Esophagus muscularis mucosa (tissue), 4 donors: ENCODE measurements at regions not wholly inside any gene's neighbourhood (a gene's known extent, or its start where the extent isn't known, plus 50 kb on each side); places are given as distances from the start of the nearest gene placed in this dataset.

ENCODE experiments used
- DNase-seq: peaks from one replicate; pipeline ENCODE4 v3.0.0-alpha.2; 2017; ENCODE audit errors: extremely low spot score
- H3K27ac ChIP-seq, 4 donors: fragments of 200-600 bp; sonication (generic); replicated peaks in 1 of 4; 1 replicate in 3 of 4; 2 replicates in 1 of 4; pipeline ENCODE4 v1.5.1; 2016 to 2019; ENCODE audit warnings: mild to moderate bottlenecking in 1 of 4
- H3K27me3 ChIP-seq, 4 donors: fragments of 200-600 bp; sonication (generic); one replicate each; pipeline versions ENCODE4 v1.5.1 to v1.6.0; 2016 to 2019
- H3K36me3 ChIP-seq, 4 donors: fragments of 200-600 bp; sonication (generic); one replicate each; pipeline ENCODE4 v1.5.1; 2016 to 2019
- H3K4me1 ChIP-seq, 4 donors: fragments of 200-600 bp; sonication (generic); one replicate each; pipeline ENCODE4 v1.5.1; 2016 to 2019
- H3K4me3 ChIP-seq, 4 donors: fragments of 200-600 bp; sonication (generic); 1 replicate in 2 of 4; 2 replicates in 2 of 4; pipeline ENCODE4 v1.5.1; 2016 to 2019; ENCODE audit warnings: mild to moderate bottlenecking in 4 of 4, moderate library complexity in 1 of 4
- H3K9me3 ChIP-seq, 4 donors: fragments of 200-600 bp; sonication (generic); 1 replicate in 3 of 4; 2 replicates in 1 of 4; pipeline ENCODE4 v1.5.1; 2016 to 2019
- CTCF ChIP-seq, 3 experiments: fragments of 200-600 bp in 2 of 3; fragments of 450-650 bp in 1 of 3; sonication (generic) in 2 of 3; IDR thresholded peaks; one replicate each; pipeline ENCODE4 v1.5.1; 2017 to 2019; ENCODE audit warnings: antibody characterized with exemption in 3 of 3, mild to moderate bottlenecking in 2 of 3, moderate library complexity in 1 of 3
- EP300 ChIP-seq: sonication (generic); formaldehyde crosslinking; IDR thresholded peaks from one replicate; pipeline ENCODE4 v1.6.1; 2017; ENCODE audit warnings: antibody characterized with exemption
- POLR2A ChIP-seq: fragments of 450-650 bp; IDR thresholded peaks from one replicate; pipeline ENCODE4 v1.6.1; 2017; ENCODE audit warnings: antibody characterized with exemption, moderate library complexity, mild to moderate bottlenecking, low read depth
- POLR2AphosphoS5 ChIP-seq, 2 donors: sonication (generic); formaldehyde crosslinking; IDR thresholded peaks; one replicate each; pipeline ENCODE4 v1.6.1; 2017; ENCODE audit warnings: antibody characterized with exemption in 2 of 2
- WGBS: methylation state at CpG from one replicate; pipeline ENCODE4 v1.1.5; 2018; 5-methylcytosine and 5-hydroxymethylcytosine counted together
- intact Hi-C: fragments of 100-400 bp; cut with DNase I; formaldehyde crosslinking; loops from one replicate; pipeline ENCODE4 v1.15.1; 2023

- TF ChIP-seq EP300 (no peak), POLR2AphosphoS5 (IDR thresholded peaks at IDR 0.05) (no peak), POLR2A (no peak), CTCF (IDR thresholded peaks at IDR 0.05) (no peak)
- Histone ChIP-seq H3K36me3 (no peaks in the 10 kb centered on the region), H3K4me3 (no peak overlapping the region), H3K4me1 (peaks cover 26 to 36% (median 31%) of the 10 kb centered on the region in 4 donors), H3K27me3 (no peaks in the 10 kb centered on the region), H3K9me3 (peaks cover 0 to 19% (median 5%) of the 10 kb centered on the region in 4 donors), H3K27ac (peak overlapping the region in 2 of 4 donors; percentile 17 to 26)
- WGBS, result 79% methylated on average over 8 of the region's 8 CpGs
- DNase-seq, result no peak
- intact Hi-C loops, result no loop called here
Measured at GRCh38 chr20:1820138-1821079, 74.8 kb upstream of the SIRPA start.

- peak overlapping the region in 3 of 4 donors; percentile 15 to 27 (median 26) for H3K27ac ChIP-seq
- TF ChIP-seq CTCF (IDR thresholded peaks at IDR 0.05) (no peak), POLR2AphosphoS5 (IDR thresholded peaks at IDR 0.05) (no peak), POLR2A (no peak), EP300 (no peak)
- peaks cover 0 to 19% (median 5%) of the 10 kb centered on the region in 4 donors for H3K9me3 ChIP-seq
- H3K4me3 ChIP-seq, result no peak overlapping the region
- H3K4me1 ChIP-seq, result peaks cover 31 to 41% (median 35%) of the 10 kb centered on the region in 4 donors
- no peaks in the 10 kb centered on the region for H3K36me3 ChIP-seq
- intact Hi-C loops, result no loop called here
- H3K27me3 ChIP-seq, result no peaks in the 10 kb centered on the region
- no peak for DNase-seq
- 83% methylated on average over 14 of the region's 14 CpGs for WGBS
Measured at GRCh38 chr20:1819311-1820137, 75.7 kb upstream of the SIRPA start.

GRCh38 chr20:1818895-1819294 is 76.3 kb upstream of the SIRPA start:
- peaks cover 0 to 17% (median 5%) of the 10 kb centered on the region in 4 donors for H3K9me3 ChIP-seq
- 79% methylated on average over 6 of the region's 6 CpGs for WGBS
- intact Hi-C loops, result no loop called here
- no peak overlapping the region for H3K4me3 ChIP-seq
- no peaks in the 10 kb centered on the region for H3K36me3 ChIP-seq
- H3K27me3 ChIP-seq, result no peaks in the 10 kb centered on the region
- peak overlapping the region in 3 of 4 donors; percentile 15 to 39 (median 18) for H3K27ac ChIP-seq
- TF ChIP-seq POLR2AphosphoS5 (IDR thresholded peaks at IDR 0.05), result no peak
- no peak for TF ChIP-seq POLR2A
- TF ChIP-seq CTCF (IDR thresholded peaks at IDR 0.05), result no peak
- TF ChIP-seq EP300, result no peak
- DNase-seq, result no peak
- H3K4me1 ChIP-seq, result peaks cover 38 to 45% (median 42%) of the 10 kb centered on the region in 4 donors

- peak overlapping the region in 2 of 4 donors; percentile 15 to 39 for H3K27ac ChIP-seq
- no peaks in the 10 kb centered on the region for H3K27me3 ChIP-seq
- no peak for DNase-seq
- no peaks in the 10 kb centered on the region for H3K36me3 ChIP-seq
- no peak overlapping the region for H3K4me3 ChIP-seq
- H3K4me1 ChIP-seq, result peaks cover 43 to 50% (median 46%) of the 10 kb centered on the region in 4 donors
- TF ChIP-seq CTCF (IDR thresholded peaks at IDR 0.05), result no peak
- no peak for TF ChIP-seq EP300
- TF ChIP-seq POLR2A, result no peak
- TF ChIP-seq POLR2AphosphoS5 (IDR thresholded peaks at IDR 0.05), result no peak
- intact Hi-C loops, result no loop called here
- peaks cover 0 to 11% (median 4%) of the 10 kb centered on the region in 4 donors for H3K9me3 ChIP-seq
- WGBS, result 77% methylated on average over 1 of the region's 1 CpG
Measured at GRCh38 chr20:1818247-1818840, 76.9 kb upstream of the SIRPA start.
